ENCODE measurements at regions not wholly inside any gene's neighbourhood (a gene's known extent, or its start where the extent isn't known, plus 50 kb on each side); places are given as distances from the start of the nearest gene placed in this dataset.

- H3K27me3 ChIP-seq, result no peaks in the 10 kb centered on the region
- H3K4me1 ChIP-seq, result no peaks in the 10 kb centered on the region
- H3K4me3 ChIP-seq, result no peak overlapping the region
- no peaks in the 10 kb centered on the region for H3K36me3 ChIP-seq
- no peak overlapping the region for H3K27ac ChIP-seq (replicated peaks in 1 of 4)
- no peaks in the 10 kb centered on the region for H3K9me3 ChIP-seq
- WGBS, result 83% methylated on average over 1 of the region's 1 CpG
- no peak for DNase-seq (ENCODE audit: extremely low spot score)
- TF ChIP-seq POLR2A (IDR thresholded peaks at IDR 0.05; ENCODE audit: low read depth) (no peak), EP300 (IDR thresholded peaks at IDR 0.05) (no peak), CTCF (IDR thresholded peaks at IDR 0.05) (no peak), POLR2AphosphoS5 (IDR thresholded peaks at IDR 0.05) (no peak)
- intact Hi-C loops (cut with DNase I), result no loop called here
Observed at GRCh38 chr6:102415891-102416290, 1022.4 kb downstream of the GRIK2 start.

GRCh38 chr6:102411796-102412195 lies 1018.3 kb downstream of the GRIK2 start:
- intact Hi-C loops (cut with DNase I), result no loop called here
- H3K27me3 ChIP-seq, result no peaks in the 10 kb centered on the region
- WGBS, result 80% methylated on average over 3 of the region's 3 CpGs
- H3K36me3 ChIP-seq, result no peaks in the 10 kb centered on the region
- DNase-seq (ENCODE audit: extremely low spot score), result no peak
- H3K4me1 ChIP-seq, result no peaks in the 10 kb centered on the region
- no peaks in the 10 kb centered on the region for H3K9me3 ChIP-seq
- no peak overlapping the region for H3K27ac ChIP-seq (replicated peaks in 1 of 4)
- TF ChIP-seq POLR2A (IDR thresholded peaks at IDR 0.05; ENCODE audit: low read depth) (no peak), CTCF (IDR thresholded peaks at IDR 0.05) (no peak), POLR2AphosphoS5 (IDR thresholded peaks at IDR 0.05) (no peak), EP300 (IDR thresholded peaks at IDR 0.05) (no peak)
- no peak overlapping the region for H3K4me3 ChIP-seq

GRCh38 chr6:102407886-102408741 lies 1014.6 kb downstream of the GRIK2 start:
- WGBS, result 79% methylated on average over 4 of the region's 4 CpGs
- no peak for TF ChIP-seq POLR2A (IDR thresholded peaks at IDR 0.05; ENCODE audit: low read depth)
- no peak for TF ChIP-seq POLR2AphosphoS5 (IDR thresholded peaks at IDR 0.05)
- TF ChIP-seq CTCF (IDR thresholded peaks at IDR 0.05), result no peak
- TF ChIP-seq EP300 (IDR thresholded peaks at IDR 0.05), result no peak
- Histone ChIP-seq H3K4me3 (no peak overlapping the region), H3K27me3 (no peaks in the 10 kb centered on the region), H3K9me3 (no peaks in the 10 kb centered on the region), H3K27ac (replicated peaks in 1 of 4) (no peak overlapping the region), H3K4me1 (no peaks in the 10 kb centered on the region), H3K36me3 (no peaks in the 10 kb centered on the region)
- intact Hi-C loops (cut with DNase I), result no loop called here
- DNase-seq (ENCODE audit: extremely low spot score), result no peak

- WGBS, result 30% methylated on average over 1 of the region's 1 CpG
- no peak for DNase-seq (ENCODE audit: extremely low spot score)
Observed at GRCh38 chr6:102405860-102406259, 1012.4 kb downstream of the GRIK2 start.

More at GRCh38 chr6:102405860-102406259, 1012.4 kb downstream of the GRIK2 start:
- intact Hi-C loops (cut with DNase I), result no loop called here
- Histone ChIP-seq H3K36me3 (no peaks in the 10 kb centered on the region), H3K4me1 (no peaks in the 10 kb centered on the region), H3K27ac (replicated peaks in 1 of 4) (no peak overlapping the region), H3K9me3 (no peaks in the 10 kb centered on the region), H3K4me3 (no peak overlapping the region), H3K27me3 (no peaks in the 10 kb centered on the region)
- TF ChIP-seq POLR2A (IDR thresholded peaks at IDR 0.05; ENCODE audit: low read depth) (no peak), EP300 (IDR thresholded peaks at IDR 0.05) (no peak), CTCF (IDR thresholded peaks at IDR 0.05) (no peak), POLR2AphosphoS5 (IDR thresholded peaks at IDR 0.05) (no peak)

All from esophagus muscularis mucosa (tissue), 4 donors.